MG63 (cell line): ENCODE measurements at regions not wholly inside any gene's neighbourhood (a gene's known extent, or its start where the extent isn't known, plus 50 kb on each side); places are given as distances from the start of the nearest gene placed in this dataset.

Source experiments
- DNase-seq: peaks from one replicate; pipeline ENCODE4 v3.0.0-alpha.2; 2020
- H3K27me3 ChIP-seq: fragments of 250-450 bp; sonication (Bioruptor Pico); 2 replicates; pipeline ENCODE4 v1.5.1; 2020; ENCODE audit warnings: mild to moderate bottlenecking, moderate library complexity
- H3K36me3 ChIP-seq: fragments of 250-450 bp; sonication (Bioruptor Pico); 2 replicates; pipeline ENCODE4 v1.5.1; 2020; ENCODE audit warnings: mild to moderate bottlenecking, moderate library complexity
- H3K4me3 ChIP-seq: fragments of 250-450 bp; sonication (Bioruptor Pico); 2 replicates; pipeline ENCODE4 v1.5.1; 2020; ENCODE audit warnings: mild to moderate bottlenecking, moderate library complexity
- H3K9me3 ChIP-seq: fragments of 250-450 bp; sonication (Bioruptor Pico); 2 replicates; pipeline ENCODE4 v1.5.1; 2020; ENCODE audit warnings: mild to moderate bottlenecking, moderate library complexity

- H3K27me3 ChIP-seq = no peaks in the 10 kb centered on the region
- no peak for DNase-seq
- 0 out of 2 replicates have a peak, but pooled peaks cover 2% of the 10 kb centered on the region for H3K9me3 ChIP-seq
- no peaks in the 10 kb centered on the region for H3K36me3 ChIP-seq
- no peak overlapping the region for H3K4me3 ChIP-seq
Measured at GRCh38 chr5:39650008-39650762, 225.4 kb upstream of the DAB2 start.

- H3K36me3 ChIP-seq = no peaks in the 10 kb centered on the region
- no peaks in the 10 kb centered on the region for H3K27me3 ChIP-seq
- peak; percentile 9 for DNase-seq
- H3K9me3 ChIP-seq = peaks cover 5% of the 10 kb centered on the region; the same call in 1 of the 2 replicates
- no peak overlapping the region for H3K4me3 ChIP-seq
Measured at GRCh38 chr5:39648848-39649227, 224.1 kb upstream of the DAB2 start.

- Histone ChIP-seq H3K36me3 (no peaks in the 10 kb centered on the region), H3K4me3 (no peak overlapping the region), H3K27me3 (no peaks in the 10 kb centered on the region), H3K9me3 (peaks cover 5% of the 10 kb centered on the region; the same call in 1 of the 2 replicates)
- DNase-seq = no peak
Measured at GRCh38 chr5:39648085-39648847, 223.5 kb upstream of the DAB2 start.

GRCh38 chr5:39640552-39640951 lies 215.8 kb upstream of the DAB2 start:
- no peak for DNase-seq

GRCh38 chr5:39639618-39640089 lies 214.9 kb upstream of the DAB2 start:
- H3K36me3 ChIP-seq = no peaks in the 10 kb centered on the region
- H3K9me3 ChIP-seq = peaks cover under 1% of the 10 kb centered on the region
- DNase-seq = peak; percentile 35

More at GRCh38 chr5:39640552-39640951, 215.8 kb upstream of the DAB2 start:
- Histone ChIP-seq H3K27me3 (no peaks in the 10 kb centered on the region), H3K9me3 (peaks cover 4% of the 10 kb centered on the region), H3K4me3 (no peak overlapping the region), H3K36me3 (no peaks in the 10 kb centered on the region)

GRCh38 chr5:39638813-39639212 lies 214.0 kb upstream of the DAB2 start:
- no peak for DNase-seq
- no peaks in the 10 kb centered on the region for H3K27me3 ChIP-seq
- no peaks in the 10 kb centered on the region; the same call in 1 of the 2 replicates for H3K9me3 ChIP-seq
- H3K4me3 ChIP-seq = no peak overlapping the region
- H3K36me3 ChIP-seq = no peaks in the 10 kb centered on the region

More at GRCh38 chr5:39639618-39640089, 214.9 kb upstream of the DAB2 start:
- H3K4me3 ChIP-seq = no peak overlapping the region
- H3K27me3 ChIP-seq = no peaks in the 10 kb centered on the region

GRCh38 chr5:39633057-39633456 lies 208.3 kb upstream of the DAB2 start:
- H3K27me3 ChIP-seq = no peaks in the 10 kb centered on the region
- H3K36me3 ChIP-seq = no peaks in the 10 kb centered on the region
- no peak for DNase-seq
- H3K4me3 ChIP-seq = no peak overlapping the region
- no peaks in the 10 kb centered on the region for H3K9me3 ChIP-seq

GRCh38 chr5:39631958-39632357 lies 207.2 kb upstream of the DAB2 start:
- Histone ChIP-seq H3K36me3 (no peaks in the 10 kb centered on the region), H3K4me3 (no peak overlapping the region), H3K9me3 (no peaks in the 10 kb centered on the region), H3K27me3 (no peaks in the 10 kb centered on the region)
- DNase-seq = no peak

GRCh38 chr5:39629946-39630345 lies 205.2 kb upstream of the DAB2 start:
- no peak for DNase-seq
- Histone ChIP-seq H3K27me3 (no peaks in the 10 kb centered on the region), H3K4me3 (no peak overlapping the region), H3K36me3 (no peaks in the 10 kb centered on the region), H3K9me3 (no peaks in the 10 kb centered on the region)

GRCh38 chr5:39628348-39628747 lies 203.6 kb upstream of the DAB2 start:
- Histone ChIP-seq H3K4me3 (no peak overlapping the region), H3K27me3 (no peaks in the 10 kb centered on the region)

GRCh38 chr5:39624890-39625289 lies 200.1 kb upstream of the DAB2 start:
- Histone ChIP-seq H3K27me3 (no peaks in the 10 kb centered on the region), H3K9me3 (no peaks in the 10 kb centered on the region), H3K4me3 (no peak overlapping the region), H3K36me3 (no peaks in the 10 kb centered on the region)
- DNase-seq = no peak

More at GRCh38 chr5:39628348-39628747, 203.6 kb upstream of the DAB2 start:
- DNase-seq = no peak
- Histone ChIP-seq H3K9me3 (no peaks in the 10 kb centered on the region), H3K36me3 (no peaks in the 10 kb centered on the region)

GRCh38 chr5:39624268-39624886 lies 199.6 kb upstream of the DAB2 start:
- H3K27me3 ChIP-seq = no peaks in the 10 kb centered on the region
- peak; percentile 18 for DNase-seq
- H3K9me3 ChIP-seq = no peaks in the 10 kb centered on the region
- H3K4me3 ChIP-seq = no peak overlapping the region
- H3K36me3 ChIP-seq = no peaks in the 10 kb centered on the region

- no peaks in the 10 kb centered on the region for H3K36me3 ChIP-seq
- no peaks in the 10 kb centered on the region for H3K27me3 ChIP-seq
- no peaks in the 10 kb centered on the region for H3K9me3 ChIP-seq
- DNase-seq = no peak
- no peak overlapping the region for H3K4me3 ChIP-seq
Measured at GRCh38 chr5:39623291-39623865, 198.6 kb upstream of the DAB2 start.

GRCh38 chr5:39622281-39622680 lies 197.5 kb upstream of the DAB2 start:
- no peak for DNase-seq
- H3K4me3 ChIP-seq = no peak overlapping the region
- no peaks in the 10 kb centered on the region for H3K9me3 ChIP-seq
- no peaks in the 10 kb centered on the region for H3K36me3 ChIP-seq
- H3K27me3 ChIP-seq = no peaks in the 10 kb centered on the region

GRCh38 chr5:39619168-39619818 lies 194.5 kb upstream of the DAB2 start:
- Histone ChIP-seq H3K27me3 (no peaks in the 10 kb centered on the region), H3K4me3 (no peak overlapping the region), H3K9me3 (no peaks in the 10 kb centered on the region)

GRCh38 chr5:39618391-39618790 lies 193.6 kb upstream of the DAB2 start:
- no peak for DNase-seq
- no peaks in the 10 kb centered on the region for H3K9me3 ChIP-seq
- H3K36me3 ChIP-seq = no peaks in the 10 kb centered on the region
- H3K4me3 ChIP-seq = no peak overlapping the region
- no peaks in the 10 kb centered on the region for H3K27me3 ChIP-seq

More at GRCh38 chr5:39619168-39619818, 194.5 kb upstream of the DAB2 start:
- DNase-seq = no peak
- H3K36me3 ChIP-seq = no peaks in the 10 kb centered on the region
